ENCODE measurements at regions not wholly inside any gene's neighbourhood (a gene's known extent, or its start where the extent isn't known, plus 50 kb on each side); places are given as distances from the start of the nearest gene placed in this dataset.

- peaks cover 0 to 8% of the 10 kb centered on the region in 2 experiments for H3K36me3 ChIP-seq (ENCODE audit: control insufficient read depth in 1 of 2, insufficient read depth in 2 of 2, low read depth in 1 of 2, low read length in 2 of 2)
- peak overlapping the region; percentile 92 for H4K8ac ChIP-seq (ENCODE audit: low read length)
- H3K4me1 ChIP-seq (ENCODE audit: control insufficient read depth, insufficient read depth, low read depth, low read length): peaks cover 11% of the 10 kb centered on the region
- H2BK5ac ChIP-seq (ENCODE audit: low read depth, low read length, poor library complexity, severe bottlenecking): peak overlapping the region; percentile 87
- peaks cover 5% of the 10 kb centered on the region for H3K79me1 ChIP-seq (replicated peaks; ENCODE audit: low read length, poor library complexity, severe bottlenecking)
- peak overlapping the region; percentile 81 for H3K9ac ChIP-seq (ENCODE audit: low read length)
- peak overlapping the region; percentile 69 to 82 for H3K4ac ChIP-seq (ENCODE audit: low read depth in 1 of 2, low read length in 2 of 2)
- H3K9me3 ChIP-seq (ENCODE audit: control insufficient read depth, low read length): no peaks in the 10 kb centered on the region
- no peak overlapping the region for H2AK5ac ChIP-seq (ENCODE audit: low read length, severe bottlenecking)
- H2BK15ac ChIP-seq (ENCODE audit: low read depth, poor library complexity, severe bottlenecking): peak overlapping the region; percentile 66
- peaks cover 0 to 20% of the 10 kb centered on the region in 2 experiments for H3K27me3 ChIP-seq (ENCODE audit: control insufficient read depth in 1 of 2, insufficient read depth in 1 of 2, low read length in 2 of 2)
- H4K91ac ChIP-seq (ENCODE audit: low read length): peak overlapping the region; percentile 73
- peak overlapping the region; percentile 27 to 84 for H2BK12ac ChIP-seq (ENCODE audit: low read length in 2 of 2)
- peak overlapping the region; percentile 55 to 75 for H3K4me3 ChIP-seq (ENCODE audit: insufficient read depth in 1 of 2, low read depth in 1 of 2, low read length in 2 of 2)
- peak overlapping the region; percentile 91 to 97 for H3K18ac ChIP-seq (ENCODE audit: low read depth in 1 of 2, low read length in 2 of 2)
- peak overlapping the region; percentile 94 for H3K27ac ChIP-seq (ENCODE audit: low read length, poor library complexity, severe bottlenecking)
- peak overlapping the region; percentile 19 for H2AFZ ChIP-seq (ENCODE audit: low read depth, low read length)
- H3K14ac ChIP-seq (ENCODE audit: low read length in 2 of 2): peak overlapping the region in 1 of 2 experiments; percentile 79
- peak; percentile 94 for DNase-seq
- WGBS: 8% methylated on average over 28 of the region's 35 CpGs
- H3K23ac ChIP-seq (ENCODE audit: low read length in 2 of 2): no peak overlapping the region
- peak overlapping the region; percentile 90 for H3K4me2 ChIP-seq (ENCODE audit: low read length, poor library complexity, severe bottlenecking)
- peak overlapping the region; percentile 57 for H2BK120ac ChIP-seq (ENCODE audit: low read depth, low read length)
Observed at GRCh38 chr16:86740906-86741799, 162.8 kb downstream of the FOXL1 start.

DNA sequence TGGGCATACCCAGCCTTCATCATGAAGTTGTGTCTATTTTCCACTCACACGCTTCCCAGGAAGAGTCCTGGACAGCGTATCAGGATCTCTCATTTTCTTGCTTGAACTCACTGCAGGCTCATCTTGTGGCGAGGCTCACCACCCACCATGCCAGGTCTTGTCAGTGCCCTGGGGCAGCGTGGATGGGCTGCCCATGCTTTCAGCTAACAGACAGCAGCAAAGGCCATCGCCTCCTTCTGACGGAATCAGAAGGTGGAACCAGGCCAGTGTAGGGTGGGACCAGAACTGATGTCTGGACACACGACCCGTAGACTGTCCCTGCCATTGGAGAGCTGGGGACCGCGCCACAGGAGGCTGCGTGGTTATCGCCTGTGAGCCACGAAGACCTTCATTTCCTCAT, 169.4 kb downstream of the FOXL1 start:
- H3K4me1 ChIP-seq (ENCODE audit: control insufficient read depth, insufficient read depth, low read depth, low read length): peaks cover 12% of the 10 kb centered on the region
- H3K4me2 ChIP-seq (ENCODE audit: low read length, poor library complexity, severe bottlenecking): no peak overlapping the region
- H2BK120ac ChIP-seq (ENCODE audit: low read depth, low read length): no peak overlapping the region
- H2AFZ ChIP-seq (ENCODE audit: low read depth, low read length): no peak overlapping the region
- peak overlapping the region; percentile 60 for H2AK5ac ChIP-seq (ENCODE audit: low read length, severe bottlenecking)
- H4K8ac ChIP-seq (ENCODE audit: low read length): no peak overlapping the region
- 89% methylated on average over 13 of the region's 13 CpGs for WGBS
- peak overlapping the region in 1 of 2 experiments; percentile 75 for H2BK12ac ChIP-seq (ENCODE audit: low read length in 2 of 2)
- no peak overlapping the region for H3K4me3 ChIP-seq (ENCODE audit: insufficient read depth in 1 of 2, low read depth in 1 of 2, low read length in 2 of 2)
- H3K27ac ChIP-seq (ENCODE audit: low read length, poor library complexity, severe bottlenecking): no peak overlapping the region
- H4K91ac ChIP-seq (ENCODE audit: low read length): no peak overlapping the region
- no peak overlapping the region for H2BK5ac ChIP-seq (ENCODE audit: low read depth, low read length, poor library complexity, severe bottlenecking)
- H3K27me3 ChIP-seq (ENCODE audit: control insufficient read depth in 1 of 2, insufficient read depth in 1 of 2, low read length in 2 of 2): no peaks in the 10 kb centered on the region
- H3K9ac ChIP-seq (ENCODE audit: low read length): no peak overlapping the region
- peak overlapping the region; percentile 33 for H2BK15ac ChIP-seq (ENCODE audit: low read depth, poor library complexity, severe bottlenecking)
- no peaks in the 10 kb centered on the region for H3K9me3 ChIP-seq (ENCODE audit: control insufficient read depth, low read length)
- H3K14ac ChIP-seq (ENCODE audit: low read length in 2 of 2): no peak overlapping the region
- DNase-seq: no peak
- H3K4ac ChIP-seq (ENCODE audit: low read depth in 1 of 2, low read length in 2 of 2): no peak overlapping the region
- no peak overlapping the region for H3K18ac ChIP-seq (ENCODE audit: low read depth in 1 of 2, low read length in 2 of 2)
- H3K23ac ChIP-seq (ENCODE audit: low read length in 2 of 2): peak overlapping the region in 1 of 2 experiments; percentile 14
- H3K79me1 ChIP-seq (replicated peaks; ENCODE audit: low read length, poor library complexity, severe bottlenecking): no peaks in the 10 kb centered on the region
- H3K36me3 ChIP-seq (ENCODE audit: control insufficient read depth in 1 of 2, insufficient read depth in 2 of 2, low read depth in 1 of 2, low read length in 2 of 2): no peaks in the 10 kb centered on the region

GRCh38 chr16:86748652-86749051, 170.3 kb downstream of the FOXL1 start:
- WGBS: 72% methylated on average over 2 of the region's 3 CpGs

More at GRCh38 chr16:86748652-86749051, 170.3 kb downstream of the FOXL1 start:
- Histone ChIP-seq H2BK12ac (ENCODE audit: low read length in 2 of 2) (no peak overlapping the region), H3K27ac (ENCODE audit: low read length, poor library complexity, severe bottlenecking) (no peak overlapping the region), H3K18ac (ENCODE audit: low read depth in 1 of 2, low read length in 2 of 2) (no peak overlapping the region), H3K4me1 (ENCODE audit: control insufficient read depth, insufficient read depth, low read depth, low read length) (peaks cover 12% of the 10 kb centered on the region), H2AFZ (ENCODE audit: low read depth, low read length) (no peak overlapping the region), H3K4me2 (ENCODE audit: low read length, poor library complexity, severe bottlenecking) (no peak overlapping the region), H3K79me1 (replicated peaks; ENCODE audit: low read length, poor library complexity, severe bottlenecking) (no peaks in the 10 kb centered on the region), H3K23ac (ENCODE audit: low read length in 2 of 2) (peak overlapping the region in 1 of 2 experiments; percentile 49), H3K4me3 (ENCODE audit: insufficient read depth in 1 of 2, low read depth in 1 of 2, low read length in 2 of 2) (no peak overlapping the region), H3K9me3 (ENCODE audit: control insufficient read depth, low read length) (no peaks in the 10 kb centered on the region), H3K27me3 (ENCODE audit: control insufficient read depth in 1 of 2, insufficient read depth in 1 of 2, low read length in 2 of 2) (peaks cover 0 to 3% of the 10 kb centered on the region in 2 experiments), H4K91ac (ENCODE audit: low read length) (no peak overlapping the region), H4K8ac (ENCODE audit: low read length) (no peak overlapping the region), H2BK15ac (ENCODE audit: low read depth, poor library complexity, severe bottlenecking) (no peak overlapping the region), H3K36me3 (ENCODE audit: control insufficient read depth in 1 of 2, insufficient read depth in 2 of 2, low read depth in 1 of 2, low read length in 2 of 2) (no peaks in the 10 kb centered on the region), H3K14ac (ENCODE audit: low read length in 2 of 2) (no peak overlapping the region), H2BK120ac (ENCODE audit: low read depth, low read length) (no peak overlapping the region), H3K9ac (ENCODE audit: low read length) (no peak overlapping the region), H2BK5ac (ENCODE audit: low read depth, low read length, poor library complexity, severe bottlenecking) (no peak overlapping the region), H3K4ac (ENCODE audit: low read depth in 1 of 2, low read length in 2 of 2) (no peak overlapping the region), H2AK5ac (ENCODE audit: low read length, severe bottlenecking) (no peak overlapping the region)
- no peak for DNase-seq

Measured in mesenchymal stem cell (in vitro differentiated cells and primary cell).